ENCODE measurements at regions not wholly inside any gene's neighbourhood (a gene's known extent, or its start where the extent isn't known, plus 50 kb on each side); places are given as distances from the start of the nearest gene placed in this dataset.
A peak's percentile ranks its signal among the peaks of the same experiment; 100 is the strongest.

- H3K4me1 Mint-ChIP-seq (ENCODE audit: unreplicated experiment), result peaks cover 47% of the 10 kb centered on the region
- no peak for TF ChIP-seq CTCF (IDR thresholded peaks at IDR 0.05)
- DNase-seq (ENCODE audit: extremely low spot score, unreplicated experiment), result no peak
- H3K36me3 Mint-ChIP-seq (ENCODE audit: unreplicated experiment), result peaks cover 13% of the 10 kb centered on the region
- H3K27ac Mint-ChIP-seq (ENCODE audit: unreplicated experiment), result peak overlapping the region; percentile 65
- H3K27me3 Mint-ChIP-seq (ENCODE audit: unreplicated experiment), result no peaks in the 10 kb centered on the region
- H3K4me3 Mint-ChIP-seq (ENCODE audit: unreplicated experiment), result no peak overlapping the region
- H3K9me3 Mint-ChIP-seq (ENCODE audit: unreplicated experiment), result no peaks in the 10 kb centered on the region
These were observed 549.4 kb downstream of the COL12A1 start for GRCh38 chr6:74656453-74656852.

- DNase-seq (ENCODE audit: extremely low spot score, unreplicated experiment), result no peak
- Mint-ChIP-seq H3K27me3 (ENCODE audit: unreplicated experiment) (no peaks in the 10 kb centered on the region), H3K4me3 (ENCODE audit: unreplicated experiment) (no peak overlapping the region), H3K9me3 (ENCODE audit: unreplicated experiment) (peaks cover 9% of the 10 kb centered on the region), H3K4me1 (ENCODE audit: unreplicated experiment) (peaks cover 55% of the 10 kb centered on the region), H3K27ac (ENCODE audit: unreplicated experiment) (no peak overlapping the region), H3K36me3 (ENCODE audit: unreplicated experiment) (peaks cover 14% of the 10 kb centered on the region)
- TF ChIP-seq CTCF (IDR thresholded peaks at IDR 0.05), result no peak
These were observed 551.6 kb downstream of the COL12A1 start for GRCh38 chr6:74654296-74654695.

GRCh38 chr6:74651948-74652842, 553.7 kb downstream of the COL12A1 start:
- peaks cover 22% of the 10 kb centered on the region for H3K36me3 Mint-ChIP-seq (ENCODE audit: unreplicated experiment)
- peaks cover 21% of the 10 kb centered on the region for H3K9me3 Mint-ChIP-seq (ENCODE audit: unreplicated experiment)
- peak overlapping the region; percentile 33 for H3K27ac Mint-ChIP-seq (ENCODE audit: unreplicated experiment)
- H3K4me3 Mint-ChIP-seq (ENCODE audit: unreplicated experiment), result no peak overlapping the region
- peaks cover 43% of the 10 kb centered on the region for H3K4me1 Mint-ChIP-seq (ENCODE audit: unreplicated experiment)
- DNase-seq (ENCODE audit: extremely low spot score, unreplicated experiment), result no peak
- H3K27me3 Mint-ChIP-seq (ENCODE audit: unreplicated experiment), result no peaks in the 10 kb centered on the region
- TF ChIP-seq CTCF (IDR thresholded peaks at IDR 0.05), result no peak

GRCh38 chr6:74650668-74651067, 555.2 kb downstream of the COL12A1 start:
- Mint-ChIP-seq H3K27me3 (ENCODE audit: unreplicated experiment) (no peaks in the 10 kb centered on the region), H3K36me3 (ENCODE audit: unreplicated experiment) (peaks cover 22% of the 10 kb centered on the region), H3K9me3 (ENCODE audit: unreplicated experiment) (peaks cover 26% of the 10 kb centered on the region), H3K27ac (ENCODE audit: unreplicated experiment) (peak overlapping the region; percentile 16), H3K4me3 (ENCODE audit: unreplicated experiment) (no peak overlapping the region), H3K4me1 (ENCODE audit: unreplicated experiment) (peaks cover 35% of the 10 kb centered on the region)
- no peak for DNase-seq (ENCODE audit: extremely low spot score, unreplicated experiment)
- no peak for TF ChIP-seq CTCF (IDR thresholded peaks at IDR 0.05)

- Mint-ChIP-seq H3K9me3 (ENCODE audit: unreplicated experiment) (peaks cover 26% of the 10 kb centered on the region), H3K4me1 (ENCODE audit: unreplicated experiment) (peaks cover 42% of the 10 kb centered on the region), H3K27me3 (ENCODE audit: unreplicated experiment) (no peaks in the 10 kb centered on the region), H3K27ac (ENCODE audit: unreplicated experiment) (no peak overlapping the region), H3K4me3 (ENCODE audit: unreplicated experiment) (no peak overlapping the region), H3K36me3 (ENCODE audit: unreplicated experiment) (peaks cover 18% of the 10 kb centered on the region)
- no peak for DNase-seq (ENCODE audit: extremely low spot score, unreplicated experiment)
- no peak for TF ChIP-seq CTCF (IDR thresholded peaks at IDR 0.05)
These were observed 559.4 kb downstream of the COL12A1 start for GRCh38 chr6:74646461-74646860.
